ENCODE measurements at regions not wholly inside any gene's neighbourhood (a gene's known extent, or its start where the extent isn't known, plus 50 kb on each side); places are given as distances from the start of the nearest gene placed in this dataset.

- TF ChIP-seq POLR2A (IDR thresholded peaks at IDR 0.05; ENCODE audit: extremely low read depth, insufficient read length) (no peak), MYC (IDR thresholded peaks at IDR 0.05; ENCODE audit: low read depth, low read length) (no peak), CTCF (IDR thresholded peaks at IDR 0.05; ENCODE audit: low read depth, low read length) (no peak), MAX (IDR thresholded peaks at IDR 0.05; ENCODE audit: low read depth, low read length) (no peak)
- no peak overlapping the region for H3K4me3 ChIP-seq (ENCODE audit: low read depth, low read length)
- no peak for DNase-seq (ENCODE audit: low read depth)
Observed at GRCh38 chr2:144234542-144234871, 285.4 kb downstream of the ZEB2 start.

- TF ChIP-seq POLR2A (IDR thresholded peaks at IDR 0.05; ENCODE audit: extremely low read depth, insufficient read length) (no peak), CTCF (IDR thresholded peaks at IDR 0.05; ENCODE audit: low read depth, low read length) (no peak), MAX (IDR thresholded peaks at IDR 0.05; ENCODE audit: low read depth, low read length) (no peak), MYC (IDR thresholded peaks at IDR 0.05; ENCODE audit: low read depth, low read length) (no peak)
- H3K4me3 ChIP-seq (ENCODE audit: low read depth, low read length): no peak overlapping the region
Observed at GRCh38 chr2:144233733-144234541, 286.0 kb downstream of the ZEB2 start.

GRCh38 chr2:144233317-144233716, 286.6 kb downstream of the ZEB2 start:
- TF ChIP-seq POLR2A (IDR thresholded peaks at IDR 0.05; ENCODE audit: extremely low read depth, insufficient read length) (no peak), CTCF (IDR thresholded peaks at IDR 0.05; ENCODE audit: low read depth, low read length) (no peak), MYC (IDR thresholded peaks at IDR 0.05; ENCODE audit: low read depth, low read length) (no peak), MAX (IDR thresholded peaks at IDR 0.05; ENCODE audit: low read depth, low read length) (no peak)
- peak; percentile 27 for DNase-seq (ENCODE audit: low read depth)
- no peak overlapping the region for H3K4me3 ChIP-seq (ENCODE audit: low read depth, low read length)

More at GRCh38 chr2:144233733-144234541, 286.0 kb downstream of the ZEB2 start:
- DNase-seq (ENCODE audit: low read depth): no peak

- H3K4me3 ChIP-seq (ENCODE audit: low read depth, low read length): no peak overlapping the region
- TF ChIP-seq MAX (IDR thresholded peaks at IDR 0.05; ENCODE audit: low read depth, low read length) (no peak), CTCF (IDR thresholded peaks at IDR 0.05; ENCODE audit: low read depth, low read length) (no peak), MYC (IDR thresholded peaks at IDR 0.05; ENCODE audit: low read depth, low read length) (no peak), POLR2A (IDR thresholded peaks at IDR 0.05; ENCODE audit: extremely low read depth, insufficient read length) (no peak)
- DNase-seq (ENCODE audit: low read depth): peak; percentile 33
Observed at GRCh38 chr2:144230448-144231085, 289.4 kb downstream of the ZEB2 start.

GRCh38 chr2:144230033-144230432, 289.9 kb downstream of the ZEB2 start:
- DNase-seq (ENCODE audit: low read depth): no peak
- H3K4me3 ChIP-seq (ENCODE audit: low read depth, low read length): no peak overlapping the region
- no peak for TF ChIP-seq MYC (IDR thresholded peaks at IDR 0.05; ENCODE audit: low read depth, low read length)
- TF ChIP-seq CTCF (IDR thresholded peaks at IDR 0.05; ENCODE audit: low read depth, low read length): no peak
- TF ChIP-seq POLR2A (IDR thresholded peaks at IDR 0.05; ENCODE audit: extremely low read depth, insufficient read length): no peak
- TF ChIP-seq MAX (IDR thresholded peaks at IDR 0.05; ENCODE audit: low read depth, low read length): no peak
